ENCODE measurements at regions not wholly inside any gene's neighbourhood (a gene's known extent, or its start where the extent isn't known, plus 50 kb on each side); places are given as distances from the start of the nearest gene placed in this dataset.
"Not testable (repeated sequence)": the region's sequence is repeated elsewhere in the genome, so short reads cannot be mapped to it uniquely, and the experiment has no call there.

- TF ChIP-seq POLR2A, POLR2AphosphoS5 (IDR thresholded peaks at IDR 0.05): not testable (repeated sequence)
- TF ChIP-seq, protein P1, sequence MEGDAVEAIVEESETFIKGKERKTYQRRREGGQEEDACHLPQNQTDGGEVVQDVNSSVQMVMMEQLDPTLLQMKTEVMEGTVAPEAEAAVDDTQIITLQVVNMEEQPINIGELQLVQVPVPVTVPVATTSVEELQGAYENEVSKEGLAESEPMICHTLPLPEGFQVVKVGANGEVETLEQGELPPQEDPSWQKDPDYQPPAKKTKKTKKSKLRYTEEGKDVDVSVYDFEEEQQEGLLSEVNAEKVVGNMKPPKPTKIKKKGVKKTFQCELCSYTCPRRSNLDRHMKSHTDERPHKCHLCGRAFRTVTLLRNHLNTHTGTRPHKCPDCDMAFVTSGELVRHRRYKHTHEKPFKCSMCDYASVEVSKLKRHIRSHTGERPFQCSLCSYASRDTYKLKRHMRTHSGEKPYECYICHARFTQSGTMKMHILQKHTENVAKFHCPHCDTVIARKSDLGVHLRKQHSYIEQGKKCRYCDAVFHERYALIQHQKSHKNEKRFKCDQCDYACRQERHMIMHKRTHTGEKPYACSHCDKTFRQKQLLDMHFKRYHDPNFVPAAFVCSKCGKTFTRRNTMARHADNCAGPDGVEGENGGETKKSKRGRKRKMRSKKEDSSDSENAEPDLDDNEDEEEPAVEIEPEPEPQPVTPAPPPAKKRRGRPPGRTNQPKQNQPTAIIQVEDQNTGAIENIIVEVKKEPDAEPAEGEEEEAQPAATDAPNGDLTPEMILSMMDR (IDR thresholded peaks at IDR 0.05): not testable (repeated sequence)
Measured at GRCh38 chr5:18674212-18674611, 1040.0 kb downstream of the TAF11L14 start.

Data from breast epithelium (tissue), 3 donors.